HepG2 (cell line): ENCODE measurements at regions not wholly inside any gene's neighbourhood (a gene's known extent, or its start where the extent isn't known, plus 50 kb on each side); places are given as distances from the start of the nearest gene placed in this dataset.
A peak's percentile ranks its signal among the peaks of the same experiment; 100 is the strongest.

Experiments used
- ATAC-seq: fragments of 200-7000 bp; cut with Tn5 transposase; 3 replicates; pipeline ENCODE4 v1.9.1; 2020; ENCODE audit warnings: mild to moderate bottlenecking, moderate library complexity
- BruUV-seq: library from RNA; stranded (reverse); fragments of 400-500 nt; replicated peaks from 2 replicates; lab custom pipeline; 2021; lab: Mats Ljungman, UMichigan
- CTCF ChIA-PET: fragments of 300-600 bp; formaldehyde crosslinking; extraction: SDS; loops from one replicate; lab custom pipeline; 2021; ENCODE audit warnings: low total read pairs, inconsistent platforms, low intra/inter-chr PET ratio; lab: Yijun Ruan, JAX
- POLR2A ChIA-PET: fragments of 350-600 bp; sonication (Branson Sonifier 250); formaldehyde crosslinking; loops from one replicate; lab custom pipeline; 2020; ENCODE audit warnings: antibody characterized with exemption, inconsistent platforms; lab: Yijun Ruan, JAX
- DNase-seq: peaks from one replicate; pipeline ENCODE4 v3.0.0-alpha.2; 2015; ENCODE audit warnings: low spot score
- FAIRE-seq: peaks from 3 replicates; lab custom pipeline; 2011; peaks lifted over from hg19 to GRCh38; lab: Jason Lieb, UNC
- H2AFZ ChIP-seq: one replicate; pipeline ENCODE4 v1.6.1; 2011; ENCODE audit warnings: low read length, inconsistent platforms
- H3K27ac ChIP-seq: fragments of 300-600 bp; 3 replicates; pipeline ENCODE4 v1.8.0; 2011; ENCODE audit warnings: mixed run types, mild to moderate bottlenecking, mixed read lengths, low read length, inconsistent platforms; ENCODE audit not compliant: insufficient read depth; ENCODE audit errors: extremely low read length
- H3K27me3 ChIP-seq, 2 experiments: fragments of 200-600 bp in 1 of 2; 2 replicates in 1 of 2; 3 replicates in 1 of 2; pipeline versions ENCODE4 v1.6.0 to v1.8.0; 2011; ENCODE audit warnings: low read length in 2 of 2, mild to moderate bottlenecking in 2 of 2, moderate library complexity in 2 of 2, inconsistent platforms in 1 of 2; ENCODE audit not compliant: insufficient read depth in 2 of 2, control insufficient read depth in 1 of 2
- H3K36me3 ChIP-seq, 2 experiments: fragments of 200-600 bp in 1 of 2; replicated peaks in 1 of 2; 2 replicates in 1 of 2; 3 replicates in 1 of 2; pipeline versions ENCODE4 v1.5.1 to v1.8.0; 2011; ENCODE audit warnings: low read length in 2 of 2, inconsistent platforms in 1 of 2; ENCODE audit not compliant: insufficient read depth in 2 of 2, control insufficient read depth in 1 of 2
- H3K4me1 ChIP-seq: 2 replicates; pipeline ENCODE4 v1.5.1; 2012; ENCODE audit warnings: low read length, inconsistent platforms; ENCODE audit not compliant: insufficient read depth
- H3K4me2 ChIP-seq: 2 replicates; pipeline ENCODE4 v1.6.0; 2011; ENCODE audit warnings: low read depth, low read length, inconsistent platforms
- H3K4me3 ChIP-seq, 3 experiments: fragments of 200-600 bp in 1 of 3; sonication (generic), shearing (Covaris generic) in 1 of 3; replicated peaks in 1 of 3; 2 replicates each; pipeline ENCODE4 v1.5.1; 2011 to 2016; ENCODE audit warnings: low read length in 3 of 3, inconsistent platforms in 2 of 3, low read depth in 2 of 3, mild to moderate bottlenecking in 2 of 3, control low read depth in 1 of 3, mixed read lengths in 1 of 3; ENCODE audit not compliant: insufficient read depth in 1 of 3
- H3K79me2 ChIP-seq: one replicate; pipeline ENCODE4 v1.6.1; 2011; ENCODE audit warnings: low read length, inconsistent platforms; ENCODE audit not compliant: insufficient read depth
- H3K9ac ChIP-seq: 2 replicates; pipeline ENCODE4 v1.6.0; 2011; ENCODE audit warnings: mild to moderate bottlenecking, low read depth, low read length, inconsistent platforms; ENCODE audit not compliant: insufficient read depth
- H3K9me3 ChIP-seq: 2 replicates; pipeline ENCODE4 v1.5.1; 2012; ENCODE audit warnings: mild to moderate bottlenecking, low read length
- H4K20me1 ChIP-seq: 2 replicates; pipeline ENCODE4 v1.6.0; 2011; ENCODE audit warnings: inconsistent platforms, mild to moderate bottlenecking, low read length, moderate library complexity; ENCODE audit not compliant: insufficient read depth
- HDAC6 ChIP-seq: fragments of 200-600 bp; sonication (generic); IDR thresholded peaks from 2 replicates; pipeline ENCODE4 v1.7.0; 2017; ENCODE audit warnings: mild to moderate bottlenecking, antibody characterized with exemption, low read length, low read depth
- KIAA2018 ChIP-seq: sonication (generic); formaldehyde crosslinking; IDR thresholded peaks from 2 replicates; pipeline ENCODE4 v1.5.0; 2020; ENCODE audit warnings: mild to moderate bottlenecking, missing genetic modification reagents, borderline replicate concordance
- TCF7L2 ChIP-seq: IDR thresholded peaks from 2 replicates; pipeline ENCODE4 v1.6.1; 2011; ENCODE audit warnings: mild to moderate bottlenecking, low read depth, low read length, moderate library complexity
- ZBTB3 ChIP-seq: sonication (generic); formaldehyde crosslinking; IDR thresholded peaks from 2 replicates; pipeline ENCODE4 v1.4.0; 2020; ENCODE audit warnings: low read depth, mild to moderate bottlenecking, moderate library complexity, missing genetic modification reagents, borderline replicate concordance
- ZNF770 ChIP-seq: sonication (generic); formaldehyde crosslinking; IDR thresholded peaks from 2 replicates; pipeline ENCODE4 v1.5.0; 2020; ENCODE audit warnings: mild to moderate bottlenecking, missing genetic modification reagents
- ZXDC ChIP-seq: sonication (generic); formaldehyde crosslinking; IDR thresholded peaks from 2 replicates; pipeline ENCODE4 v1.5.0; 2020; ENCODE audit warnings: mild to moderate bottlenecking, missing genetic modification reagents
- WGBS: methylation state at CpG from one replicate; pipeline ENCODE4 v1.1.6; 2017; ENCODE audit warnings: low lambda C conversion rate; 5-methylcytosine and 5-hydroxymethylcytosine counted together
- in situ Hi-C: cut with HindIII; loops from 2 replicates; pipeline ENCODE4 v1.10.0; 2017; ENCODE audit warnings: low pct_unique_long_range_greater_than_20kb; ENCODE audit not compliant: extremely low pct_ligation_motif_present
- intact Hi-C: fragments of 100-400 bp; cut with micrococcal nuclease; formaldehyde crosslinking; loops from one replicate; pipeline ENCODE4 v1.10.0; 2022; ENCODE audit not compliant: unreplicated experiment

GRCh38 chr2:230627806-230628724, 84.6 kb upstream of the CAB39 start:
- intact Hi-C loops (no loop called here), in situ Hi-C loops (no loop called here)
- Histone ChIP-seq H3K9ac (no peak overlapping the region), H3K27me3 (no peaks in the 10 kb centered on the region; a peak in 1 of 5 replicates), H4K20me1 (no peaks in the 10 kb centered on the region), H3K27ac (no peak overlapping the region), H3K9me3 (no peaks in the 10 kb centered on the region), H3K79me2 (no peaks in the 10 kb centered on the region), H3K4me1 (0 out of 2 replicates have a peak, but pooled peaks cover 5% of the 10 kb centered on the region), H3K36me3 (no peaks in the 10 kb centered on the region), H3K4me3 (no peak overlapping the region), H3K4me2 (no peak overlapping the region), H2AFZ (no peak overlapping the region)
- WGBS: 19% methylated on average over 16 of the region's 16 CpGs
- peak; percentile 44 for DNase-seq
- no TSS peak for BruUV-seq
- CTCF ChIA-PET: no interaction called here
- ATAC-seq: no peak; the same call in 2 of the 3 replicates
- POLR2A ChIA-PET: no interaction called here
- FAIRE-seq: no peak
- no peak for TF ChIP-seq KIAA2018 (CRISPR knock-in tag)
- no peak for TF ChIP-seq ZNF770
- no peak for TF ChIP-seq HDAC6
- TF ChIP-seq TCF7L2: no peak
- no peak for TF ChIP-seq ZBTB3
- no peak for TF ChIP-seq ZXDC (CRISPR knock-in tag)
